DMS114 treated with DMSO at 0.1 percent for 48 hours (cell line): ENCODE measurements at regions not wholly inside any gene's neighbourhood (a gene's known extent, or its start where the extent isn't known, plus 50 kb on each side); places are given as distances from the start of the nearest gene placed in this dataset.

Experiments used
- DNase-seq: peaks from one replicate; lab custom pipeline; 2025; ENCODE audit not compliant: unreplicated experiment; lab: John Stamatoyannopoulos, UW

DNA sequence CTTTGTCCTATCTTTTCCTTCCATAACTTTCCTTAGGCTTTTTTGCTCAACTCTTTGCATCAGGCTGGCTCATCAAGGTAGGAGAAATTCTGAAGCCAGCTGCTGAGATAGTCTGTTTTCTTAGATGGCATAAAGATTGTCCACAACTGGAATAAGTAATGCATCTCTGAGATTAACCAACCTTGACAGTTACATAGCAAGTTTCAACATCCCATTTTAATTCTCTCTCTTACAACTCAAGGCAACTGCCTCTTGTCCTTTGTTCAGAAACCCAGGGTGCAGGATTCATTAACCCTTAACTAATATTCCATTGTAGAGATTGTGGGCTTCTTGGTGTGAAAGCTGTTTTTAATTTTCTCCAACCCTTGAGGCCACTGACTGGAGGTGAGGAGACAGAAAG lies 239.2 kb downstream of the LACC1 start:
- no peak for DNase-seq

DNA sequence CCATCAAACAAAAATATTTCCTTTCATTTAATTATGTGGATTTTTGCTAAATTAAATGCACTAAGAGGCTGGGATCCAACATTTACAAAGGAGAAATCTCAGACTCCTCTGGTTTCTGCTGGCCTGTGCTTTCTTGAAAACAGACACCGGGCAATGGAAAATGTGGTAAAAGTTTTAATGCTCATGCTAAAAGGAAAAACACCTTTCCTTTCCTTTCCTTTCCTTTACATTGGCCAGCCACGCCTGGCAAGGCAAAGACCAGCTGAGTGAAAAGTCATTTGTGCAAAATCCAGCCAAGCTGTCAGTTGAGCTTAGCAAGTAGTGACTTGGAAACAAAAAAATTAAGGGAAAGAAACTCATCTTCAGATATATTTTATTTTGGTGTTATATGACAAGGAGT lies 240.3 kb downstream of the LACC1 start:
- DNase-seq = no peak

DNA sequence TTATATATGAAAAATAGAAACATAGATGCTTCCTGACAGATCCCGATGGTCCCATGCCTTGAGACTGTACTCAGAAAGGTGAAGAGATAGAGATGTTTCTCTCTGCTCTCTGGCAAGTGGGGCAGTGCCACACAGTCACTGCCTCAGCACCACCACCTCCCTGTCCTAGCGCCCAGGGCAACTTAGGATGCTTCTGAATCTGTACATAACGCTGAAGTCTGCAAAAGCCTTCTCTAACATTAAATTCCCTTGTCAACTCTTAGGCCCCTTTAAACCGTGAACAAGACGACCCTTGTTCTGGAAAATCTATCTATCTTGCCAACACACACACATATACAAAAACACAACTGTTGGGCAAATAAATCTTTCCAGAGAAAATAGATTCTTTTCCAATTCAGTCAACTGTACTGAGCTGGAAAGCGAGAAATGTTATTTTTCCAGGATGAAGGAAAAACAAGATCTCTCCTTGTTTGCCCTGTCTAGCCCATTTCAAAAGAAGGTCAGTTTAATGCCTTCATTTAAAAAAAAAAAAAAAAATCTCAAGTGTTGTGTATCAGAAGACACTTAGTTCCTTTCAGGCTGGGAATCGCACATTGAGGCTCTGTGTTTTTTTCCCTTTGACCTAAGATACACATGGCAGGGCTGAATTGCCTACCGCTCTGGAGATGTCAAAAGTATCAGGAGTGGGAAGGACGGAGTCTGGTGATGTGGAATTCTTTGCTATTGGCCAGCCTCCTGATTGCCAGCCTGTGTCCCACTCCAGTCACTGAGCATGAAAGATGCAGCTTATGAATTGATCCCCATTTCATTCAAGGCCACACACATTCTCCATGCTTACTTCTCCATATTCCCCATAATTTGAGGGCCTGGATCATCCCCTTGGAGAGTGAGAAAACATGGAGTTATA lies 241.4 kb downstream of the LACC1 start:
- DNase-seq = no peak

DNA sequence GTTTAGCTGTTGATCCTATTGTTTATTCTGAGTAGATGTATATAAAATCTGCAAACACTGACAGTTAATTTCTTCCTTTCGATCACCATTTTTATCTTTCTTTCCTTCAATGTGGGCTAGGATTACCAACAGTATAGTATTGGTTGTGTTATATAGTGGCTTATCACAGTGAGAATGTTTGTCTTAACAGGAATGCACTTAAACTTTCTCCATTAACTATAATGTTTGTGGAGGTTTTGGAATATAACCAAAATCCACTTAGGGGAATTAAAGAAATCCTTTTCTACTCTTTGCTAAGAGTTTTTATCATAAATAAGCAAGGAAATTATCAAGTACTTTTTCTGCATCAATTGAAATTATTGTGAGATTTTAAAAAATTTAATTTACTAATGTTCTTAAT lies 244.6 kb downstream of the LACC1 start:
- DNase-seq = no peak

DNA sequence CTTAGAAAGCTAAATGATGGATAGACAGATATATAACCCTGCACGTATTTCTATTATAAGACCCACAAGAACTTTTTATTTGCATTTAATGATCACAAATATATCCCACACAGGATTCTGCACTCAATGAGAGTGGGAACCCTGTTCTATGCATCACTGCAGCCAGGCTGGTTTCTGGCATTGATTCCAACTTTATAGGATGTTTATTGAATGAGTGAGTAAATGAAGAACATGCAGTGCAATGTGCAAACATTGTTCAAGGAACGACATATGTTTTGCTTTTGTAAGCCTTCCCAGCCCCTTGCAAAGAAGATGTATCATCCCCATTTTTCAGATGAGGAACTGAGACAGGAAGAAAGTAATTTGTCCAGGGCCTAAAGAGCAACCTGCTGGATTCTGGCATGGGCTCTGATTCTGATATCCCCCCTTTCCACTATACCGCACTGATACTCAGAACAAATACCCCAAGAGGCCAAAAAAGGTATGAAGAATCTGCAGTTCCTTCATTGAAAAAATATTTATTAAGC lies 246.3 kb downstream of the LACC1 start:
- no peak for DNase-seq

DNA sequence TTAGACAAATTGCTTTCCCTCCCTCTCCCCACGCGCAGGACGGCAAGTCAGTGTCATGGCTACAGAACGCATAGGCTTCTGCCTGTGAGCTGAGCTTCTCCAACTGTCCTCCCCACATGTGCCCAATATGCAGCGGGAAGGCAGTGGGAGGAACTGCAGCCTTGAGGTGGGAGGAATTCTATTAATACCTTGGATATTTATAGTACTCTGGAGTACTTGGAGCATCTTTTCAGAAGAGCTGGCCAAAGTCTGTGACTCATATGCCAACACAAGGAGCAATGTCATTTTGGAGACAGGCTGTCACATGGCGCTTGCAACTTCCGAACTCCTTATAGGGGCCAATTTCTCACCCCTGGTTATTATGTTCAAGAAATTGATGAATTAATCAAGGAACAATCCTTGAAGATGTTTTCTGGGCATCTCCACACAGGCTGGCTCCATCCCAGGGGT lies 245.0 kb upstream of the SERP2 start:
- DNase-seq = no peak

DNA sequence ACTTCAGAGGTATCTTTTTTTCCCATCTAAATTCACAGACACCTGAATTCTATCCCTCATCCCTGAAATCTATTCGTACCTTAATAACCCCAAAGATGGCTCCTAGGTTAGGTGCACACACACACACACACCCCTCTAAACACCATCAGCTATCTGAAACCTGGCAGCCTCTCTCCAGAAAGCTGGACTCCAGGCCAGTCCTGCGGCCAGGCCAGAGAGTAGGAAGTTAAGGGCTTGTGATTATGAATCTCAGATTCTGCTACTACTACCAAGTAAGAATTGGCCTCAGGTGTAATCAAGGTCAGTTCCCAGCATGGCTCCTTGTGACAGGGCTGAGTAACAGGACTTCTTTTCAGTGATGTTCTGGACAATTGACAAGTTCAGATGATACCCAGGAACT lies 244.2 kb upstream of the SERP2 start:
- no peak for DNase-seq

DNA sequence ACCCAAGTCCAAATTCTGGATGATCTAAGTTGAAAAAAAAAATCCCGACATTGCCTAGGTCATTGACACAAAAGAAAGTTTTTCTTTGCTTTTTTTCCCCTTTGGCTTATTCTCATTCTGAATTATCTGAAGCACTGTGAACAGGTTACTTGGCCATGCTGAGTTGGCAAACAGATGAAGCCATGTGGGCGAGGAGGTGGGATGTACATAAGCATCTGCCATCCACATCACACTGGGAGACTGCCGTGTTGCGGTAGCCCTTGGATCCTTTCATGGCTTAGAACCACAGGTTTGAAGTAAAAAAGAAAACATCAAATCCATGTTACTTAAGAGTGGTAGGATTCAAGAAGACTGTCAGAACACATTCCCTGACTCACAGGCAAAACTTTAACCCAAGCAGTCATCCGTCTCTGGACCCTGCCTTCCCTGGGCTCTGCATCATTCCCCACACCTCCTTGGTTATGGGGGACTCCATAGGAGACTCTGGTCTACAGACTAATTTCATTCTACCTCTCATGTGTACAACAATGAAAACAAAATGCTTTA lies 242.5 kb upstream of the SERP2 start:
- no peak for DNase-seq

DNA sequence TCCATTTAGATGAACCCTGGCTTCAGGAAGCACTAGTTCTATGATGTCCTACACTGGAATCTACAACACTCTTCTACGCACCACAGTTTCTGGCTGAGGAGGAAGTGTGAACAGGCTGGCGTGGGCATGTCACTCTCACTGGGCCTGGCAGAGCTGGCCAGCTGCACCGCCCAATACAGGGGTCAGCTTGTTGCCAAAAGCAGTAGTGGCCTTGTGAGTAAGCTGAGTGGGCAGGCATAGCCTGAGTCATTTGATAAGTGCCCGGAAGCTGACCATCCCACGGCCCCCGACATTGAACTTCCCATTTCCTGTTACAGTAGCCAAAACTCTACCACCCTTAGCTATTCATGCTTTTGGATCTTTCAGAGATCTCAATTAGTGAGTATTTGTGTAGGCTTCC lies 240.9 kb upstream of the SERP2 start:
- no peak for DNase-seq

DNA sequence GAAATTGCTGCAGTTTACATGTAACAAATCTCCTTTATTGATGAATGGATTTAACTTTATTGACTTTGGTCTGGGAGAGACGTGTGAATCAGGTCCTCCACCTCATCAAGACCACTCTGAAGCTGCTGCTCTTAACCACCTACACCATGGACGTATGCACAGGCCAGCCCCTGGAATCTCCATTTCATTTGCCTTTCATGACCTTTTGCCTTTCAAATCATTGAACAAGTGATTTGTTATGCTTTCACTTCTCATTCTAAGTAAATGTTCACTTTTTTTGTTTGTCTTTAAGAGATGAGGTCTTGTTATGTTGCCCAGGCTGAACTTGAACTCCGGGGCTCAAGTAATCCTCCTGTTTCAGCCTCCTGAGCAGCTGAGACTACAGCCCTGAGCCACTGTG lies 240.0 kb upstream of the SERP2 start:
- DNase-seq = no peak

DNA sequence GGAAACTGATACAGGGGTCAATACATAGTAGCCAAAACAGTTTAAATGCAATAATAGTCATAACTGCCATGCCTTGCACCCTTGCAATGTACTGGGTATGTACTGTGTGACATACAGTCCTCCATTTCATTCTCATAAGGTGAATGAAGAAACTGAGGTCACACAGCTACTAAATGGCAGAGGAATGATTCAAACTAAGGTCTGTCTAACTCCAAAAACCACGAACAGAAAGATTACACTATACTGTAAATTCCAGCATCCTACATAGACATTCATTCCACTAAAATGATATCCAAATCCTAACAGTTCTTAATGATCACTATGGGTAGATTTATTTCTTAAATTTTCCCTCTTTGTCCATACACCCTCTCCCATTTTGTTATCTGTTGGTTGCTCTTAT lies 238.1 kb upstream of the SERP2 start:
- DNase-seq = no peak

DNA sequence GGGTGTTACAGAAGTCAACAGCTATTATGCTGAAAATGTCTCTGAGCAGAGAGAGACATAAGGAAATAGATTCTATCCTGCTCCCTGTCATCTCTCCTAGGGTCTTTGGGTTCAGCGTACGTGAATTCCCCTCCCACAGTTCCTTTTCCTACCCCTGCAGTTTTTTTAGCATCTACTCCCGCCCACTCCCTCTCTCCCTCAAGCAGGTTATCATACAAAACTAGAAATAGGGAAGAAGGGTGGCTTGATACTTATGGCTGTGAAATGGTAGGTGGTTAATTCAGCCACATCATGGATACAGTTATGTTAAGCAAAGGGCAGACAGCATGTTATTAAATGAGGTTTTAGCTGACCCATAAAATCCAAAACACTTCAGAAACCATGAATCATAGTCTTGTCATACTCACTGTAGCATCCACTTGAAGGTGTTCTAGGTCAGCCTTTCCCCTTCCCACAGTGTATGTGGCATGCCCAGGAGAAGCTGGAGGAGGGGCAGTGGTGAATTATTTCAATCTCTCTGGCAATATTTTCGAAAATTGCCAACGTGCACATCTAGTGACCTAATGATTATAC lies 236.8 kb upstream of the SERP2 start:
- no peak for DNase-seq

DNA sequence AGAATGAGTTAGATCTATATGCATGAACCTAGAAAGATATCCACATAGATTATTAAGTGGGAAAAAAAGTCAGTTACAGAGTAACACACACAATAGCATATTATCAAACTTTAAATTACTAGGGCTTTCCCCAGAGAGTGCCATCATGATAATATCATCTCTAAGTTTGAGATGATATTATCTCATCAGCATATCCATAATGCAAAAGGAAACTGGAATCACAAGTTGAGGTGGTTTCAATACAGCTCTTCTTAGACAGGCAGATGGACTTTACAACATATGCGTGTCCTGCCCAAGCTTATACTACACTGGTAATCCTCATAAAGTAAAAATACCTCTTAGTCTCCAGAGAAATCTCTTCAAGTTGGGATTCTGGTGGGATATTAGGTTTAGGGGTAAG lies 236.2 kb upstream of the SERP2 start:
- no peak for DNase-seq

DNA sequence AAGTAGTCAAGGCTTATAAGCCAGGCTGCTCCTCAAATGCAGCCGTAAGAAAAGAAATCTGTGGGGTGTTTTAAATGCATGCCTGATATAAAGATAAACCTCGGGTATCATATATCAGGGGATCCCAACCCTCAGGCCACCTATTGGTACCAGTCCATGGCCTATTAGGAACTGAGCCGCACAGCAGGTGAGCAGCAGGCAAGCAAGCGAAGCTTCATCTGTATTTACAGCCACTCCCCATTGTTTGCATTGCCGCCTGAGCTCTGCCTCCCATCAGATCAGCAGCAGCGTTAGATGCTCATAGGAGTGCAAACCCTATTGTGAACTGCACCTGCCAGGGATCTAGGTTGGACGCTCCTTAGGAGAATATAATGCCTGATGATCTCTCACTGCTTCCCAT lies 233.5 kb upstream of the SERP2 start:
- no peak for DNase-seq

DNA sequence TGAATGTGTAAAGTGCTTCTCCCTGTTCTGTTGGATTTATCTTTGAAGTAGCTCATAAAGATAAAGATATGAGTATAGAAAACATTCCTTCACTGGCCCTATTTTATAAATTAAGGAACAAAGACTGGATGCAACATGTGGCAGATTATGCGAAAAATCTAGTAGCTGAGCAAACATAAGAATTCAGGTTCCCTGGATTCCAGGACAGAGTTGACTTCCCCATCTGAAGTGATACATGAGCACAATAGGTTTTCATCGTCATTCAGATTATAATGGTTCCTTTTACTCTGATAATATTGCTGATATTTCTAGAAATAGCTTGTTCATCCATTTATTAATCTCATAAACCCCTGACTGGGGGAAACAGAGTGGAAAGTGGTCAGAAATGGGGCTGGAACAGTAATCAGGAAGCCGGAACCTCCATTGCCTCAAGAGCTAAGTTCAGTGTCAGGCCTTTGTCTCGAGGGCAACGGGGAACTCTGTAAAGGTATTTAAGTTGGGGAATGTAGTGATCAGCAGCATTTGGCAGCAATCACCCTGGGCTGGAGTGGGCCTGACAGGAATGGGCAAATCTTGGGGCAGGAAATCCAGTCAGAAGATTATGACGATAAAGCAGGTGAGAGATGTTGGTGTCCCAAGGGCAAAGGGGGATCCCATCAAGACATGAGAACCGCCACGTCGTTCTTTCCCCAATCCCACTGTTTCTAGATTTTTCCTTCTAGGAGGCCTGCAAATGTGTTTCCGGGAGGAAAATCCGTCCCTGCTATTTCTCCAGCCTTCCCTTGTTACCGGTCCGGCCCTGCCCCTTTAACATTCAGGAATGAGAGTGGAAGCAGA lies 232.5 kb upstream of the SERP2 start:
- no peak for DNase-seq

DNA sequence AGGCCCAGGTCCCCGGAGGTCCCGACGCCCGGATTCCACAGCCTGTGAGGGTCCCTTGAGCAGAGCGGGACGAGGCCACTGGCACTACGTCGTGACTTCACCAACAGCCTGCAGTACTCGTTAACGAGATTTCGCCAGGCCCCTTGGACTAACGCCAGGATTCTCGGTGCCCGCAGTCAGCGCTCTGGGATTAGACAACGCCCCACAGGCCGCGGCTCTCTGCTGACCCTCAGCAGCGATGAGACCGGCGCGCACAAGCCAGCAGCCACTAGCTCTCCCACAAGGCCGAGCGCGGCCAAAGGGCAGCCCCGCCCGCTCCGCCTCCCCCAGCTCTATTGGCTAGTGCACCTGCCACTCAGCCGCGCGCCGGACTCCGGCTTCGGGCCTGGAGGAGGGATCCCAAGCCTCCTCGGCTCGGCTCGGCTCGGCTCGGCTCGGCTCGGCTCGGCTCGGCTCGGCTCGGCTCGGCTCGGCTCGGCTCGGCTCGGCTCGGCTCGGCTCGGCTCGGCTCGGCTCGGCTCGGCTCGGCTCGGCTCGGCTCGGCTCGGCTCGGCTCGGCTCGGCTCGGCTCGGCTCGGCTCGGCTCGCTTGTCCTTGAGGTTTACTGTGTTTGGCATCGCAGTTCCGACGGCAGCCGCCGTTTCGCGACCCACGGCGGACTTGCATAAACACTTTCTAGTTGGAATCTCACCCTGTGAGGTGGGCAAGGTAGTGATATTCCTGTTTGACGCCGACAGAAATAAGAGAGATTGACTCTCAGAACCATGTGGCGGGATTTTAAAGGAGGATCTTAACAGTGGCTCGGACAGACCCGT lies 231.7 kb upstream of the SERP2 start:
- peak; percentile 70 for DNase-seq

DNA sequence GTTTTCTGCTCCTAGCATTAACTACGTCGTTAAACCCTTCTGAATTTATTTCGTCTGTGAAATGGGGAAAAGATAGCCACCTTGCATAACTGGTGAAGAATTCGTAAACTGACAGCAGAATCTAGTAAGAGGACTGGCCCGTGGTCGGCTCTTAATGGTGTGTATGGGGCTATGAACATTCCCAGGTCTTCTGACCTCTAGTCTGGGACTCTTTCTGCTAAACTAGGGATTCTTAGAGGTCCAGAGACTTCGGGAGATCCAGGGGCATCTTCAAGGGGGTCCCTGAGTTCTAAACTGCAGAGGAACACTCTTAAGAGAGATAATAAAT lies 231.1 kb upstream of the SERP2 start:
- no peak for DNase-seq

DNA sequence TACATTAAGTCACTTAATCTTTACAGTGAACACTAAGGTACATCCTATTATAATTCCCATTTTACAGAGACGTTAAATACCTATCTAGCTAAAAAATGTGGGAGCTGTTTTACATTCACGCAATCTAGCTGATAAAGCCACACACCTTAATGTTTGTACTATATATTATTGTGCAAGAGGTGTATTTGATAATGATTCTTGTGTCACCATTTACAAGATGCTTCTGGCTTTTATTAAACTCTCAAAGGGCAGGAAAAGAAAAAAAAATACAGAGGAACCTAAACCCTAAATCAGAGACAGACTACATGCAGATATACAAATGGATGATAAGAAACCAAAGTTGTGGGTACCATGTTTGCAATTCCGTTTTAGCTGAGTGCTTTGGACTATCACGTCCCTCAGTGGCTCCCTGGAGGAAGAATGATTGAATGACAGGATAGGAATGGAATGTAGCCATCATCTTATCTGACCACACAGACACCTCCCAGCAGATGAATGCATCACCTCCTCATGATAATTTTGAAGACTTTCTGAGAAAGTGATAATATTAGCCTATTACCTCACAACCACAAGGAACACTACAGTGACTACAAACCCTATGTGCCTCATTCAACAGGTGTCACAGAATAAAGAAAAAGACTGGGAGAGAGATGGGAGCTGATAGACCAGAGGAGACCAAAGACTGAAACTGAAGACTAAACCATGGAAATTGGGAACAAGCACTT lies 230.5 kb upstream of the SERP2 start:
- DNase-seq = no peak

DNA sequence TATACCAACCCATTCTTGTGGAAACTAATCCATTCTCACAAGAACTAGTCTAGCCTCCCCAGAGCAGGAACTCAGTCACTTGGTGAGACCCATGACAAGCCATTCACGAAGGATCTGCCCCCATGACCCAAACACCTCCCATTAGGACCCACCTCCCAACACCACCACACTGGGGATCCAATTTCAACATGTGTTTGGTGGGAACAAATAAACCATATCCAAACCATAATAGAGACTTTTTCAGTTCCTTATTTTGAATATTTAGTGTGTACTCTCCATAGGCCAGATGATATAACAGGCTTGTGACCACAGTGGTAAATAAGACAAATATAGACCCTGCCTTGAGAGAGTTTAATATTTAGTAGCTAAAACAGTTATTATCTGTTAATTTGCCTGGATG lies 227.5 kb upstream of the SERP2 start:
- no peak for DNase-seq

DNA sequence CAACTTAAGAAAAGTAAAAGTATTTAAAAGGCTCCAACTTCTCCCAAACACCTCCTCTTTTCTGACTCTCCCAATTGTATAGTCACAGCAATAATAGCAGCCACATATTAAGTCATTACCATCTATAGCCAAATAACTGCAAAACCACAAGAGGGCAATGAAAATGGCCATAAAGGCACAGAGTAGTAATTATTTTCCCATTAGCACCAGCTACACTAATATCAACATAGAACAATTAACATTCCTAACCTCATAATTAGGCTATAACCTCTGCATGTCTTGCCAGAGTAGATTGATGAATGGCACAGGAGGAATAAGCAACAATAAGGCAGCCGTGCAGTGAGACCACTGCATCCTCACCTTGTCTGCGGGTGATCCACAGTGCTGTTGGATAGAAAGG lies 226.4 kb upstream of the SERP2 start:
- DNase-seq = no peak
